ENCODE measurements at regions not wholly inside any gene's neighbourhood (a gene's known extent, or its start where the extent isn't known, plus 50 kb on each side); places are given as distances from the start of the nearest gene placed in this dataset.

- H3K4me3 Mint-ChIP-seq (ENCODE audit: unreplicated experiment) = no peak overlapping the region
- ChIA-PET POLR2A (no interaction called here), CTCF (interaction anchor here (1.2 kb wide), 1 partner anchor 45 kb away, joined by 3 read pairs; no protein-coding TSS in a partner anchor)
- intact Hi-C loops (cut with micrococcal nuclease) = no loop called here
- no peak for TF ChIP-seq CTCF (IDR thresholded peaks at IDR 0.05; ENCODE audit: unreplicated experiment)
- no TSS peak for BruUV-seq (replicated peaks)
- no peak for DNase-seq (ENCODE audit: unreplicated experiment)
- no peak overlapping the region for H3K27ac Mint-ChIP-seq (ENCODE audit: low read depth, unreplicated experiment)
- H3K36me3 Mint-ChIP-seq (ENCODE audit: insufficient read depth, unreplicated experiment) = no peaks in the 10 kb centered on the region
- H3K9me3 Mint-ChIP-seq (ENCODE audit: unreplicated experiment) = peaks cover 8% of the 10 kb centered on the region
- H3K27me3 Mint-ChIP-seq (ENCODE audit: insufficient read depth, unreplicated experiment) = no peaks in the 10 kb centered on the region
- peaks cover 7% of the 10 kb centered on the region for H3K4me1 Mint-ChIP-seq (ENCODE audit: insufficient read depth, unreplicated experiment)
Observed at GRCh38 chr6:29777310-29777709, 50.3 kb upstream of the HLA-G start.
